ENCODE measurements at regions not wholly inside any gene's neighbourhood (a gene's known extent, or its start where the extent isn't known, plus 50 kb on each side); places are given as distances from the start of the nearest gene placed in this dataset.

DNA sequence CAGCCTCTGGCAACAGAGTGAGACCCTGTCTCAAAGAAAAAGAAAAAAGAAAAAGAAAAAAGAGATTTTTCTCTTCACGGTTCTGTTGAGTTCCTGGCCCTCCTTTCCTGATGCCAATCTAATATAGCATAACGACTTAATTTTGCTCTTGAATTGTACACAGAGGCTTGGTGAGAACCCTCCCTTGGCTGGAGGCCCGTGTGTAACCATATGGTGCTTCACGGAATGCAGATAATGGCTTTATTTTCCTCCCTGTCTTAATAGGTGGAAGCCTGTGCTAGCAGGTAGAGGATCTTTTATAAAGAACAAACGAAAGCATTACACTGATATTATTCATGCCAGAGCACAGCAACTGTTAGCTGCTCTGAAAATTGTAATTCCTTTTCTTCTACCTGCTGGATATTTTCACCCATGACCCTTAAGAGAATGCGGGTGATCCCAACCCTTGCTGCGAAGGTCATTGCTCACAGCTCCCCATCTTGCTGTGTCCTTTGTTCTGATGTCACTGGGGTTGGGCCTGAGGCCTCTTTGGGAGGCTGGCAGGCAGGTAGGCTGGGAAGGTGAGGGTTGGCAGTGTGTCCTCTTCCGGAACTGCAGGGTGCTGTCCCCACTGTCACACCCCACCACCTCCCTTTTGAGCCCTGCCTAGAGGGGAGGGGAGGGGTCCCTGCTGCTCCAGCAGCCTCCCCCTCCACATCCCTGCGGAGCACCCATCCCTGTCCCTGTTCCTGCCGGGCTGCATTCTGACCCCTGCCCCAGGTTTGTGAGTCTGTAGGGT, 83.8 kb upstream of the STOX2 start:
- no peaks in the 10 kb centered on the region for H3K4me1 Mint-ChIP-seq (ENCODE audit: low read depth)
- H3K36me3 Mint-ChIP-seq = no peaks in the 10 kb centered on the region
- DNase-seq = no peak
- no peaks in the 10 kb centered on the region for H3K9me3 Mint-ChIP-seq
- no peak overlapping the region for H3K27ac Mint-ChIP-seq
- peaks cover under 1% of the 10 kb centered on the region for H3K27me3 Mint-ChIP-seq
- H3K4me3 Mint-ChIP-seq = no peak overlapping the region
- intact Hi-C loops (cut with micrococcal nuclease) = no loop called here
- ChIA-PET POLR2A (no interaction called here), CTCF (no interaction called here)

- DNase-seq = no peak
- peaks cover 6% of the 10 kb centered on the region for H3K4me1 Mint-ChIP-seq (ENCODE audit: low read depth)
- H3K27ac Mint-ChIP-seq = no peak overlapping the region
- intact Hi-C loops (cut with micrococcal nuclease) = no loop called here
- no peak overlapping the region for H3K4me3 Mint-ChIP-seq
- H3K9me3 Mint-ChIP-seq = no peaks in the 10 kb centered on the region
- H3K36me3 Mint-ChIP-seq = no peaks in the 10 kb centered on the region
- CTCF ChIA-PET = interaction anchor here (0.6 kb wide), 1 partner anchor 20 kb away, joined by 3 read pairs; no protein-coding TSS in a partner anchor
- POLR2A ChIA-PET = no interaction called here
- H3K27me3 Mint-ChIP-seq = no peaks in the 10 kb centered on the region
Observed at GRCh38 chr4:183823434-183823833, 81.7 kb upstream of the STOX2 start.

GRCh38 chr4:183825346-183825745, 79.8 kb upstream of the STOX2 start:
- Mint-ChIP-seq H3K27me3 (no peaks in the 10 kb centered on the region), H3K4me3 (no peak overlapping the region), H3K27ac (no peak overlapping the region), H3K36me3 (no peaks in the 10 kb centered on the region), H3K4me1 (ENCODE audit: low read depth) (peaks cover 11% of the 10 kb centered on the region), H3K9me3 (no peaks in the 10 kb centered on the region)
- DNase-seq = no peak
- intact Hi-C loops (cut with micrococcal nuclease) = no loop called here
- CTCF ChIA-PET = interaction anchor here (1.1 kb wide), 1 partner anchor 15 kb away, joined by 3 read pairs; no protein-coding TSS in a partner anchor
- POLR2A ChIA-PET = no interaction called here

DNA sequence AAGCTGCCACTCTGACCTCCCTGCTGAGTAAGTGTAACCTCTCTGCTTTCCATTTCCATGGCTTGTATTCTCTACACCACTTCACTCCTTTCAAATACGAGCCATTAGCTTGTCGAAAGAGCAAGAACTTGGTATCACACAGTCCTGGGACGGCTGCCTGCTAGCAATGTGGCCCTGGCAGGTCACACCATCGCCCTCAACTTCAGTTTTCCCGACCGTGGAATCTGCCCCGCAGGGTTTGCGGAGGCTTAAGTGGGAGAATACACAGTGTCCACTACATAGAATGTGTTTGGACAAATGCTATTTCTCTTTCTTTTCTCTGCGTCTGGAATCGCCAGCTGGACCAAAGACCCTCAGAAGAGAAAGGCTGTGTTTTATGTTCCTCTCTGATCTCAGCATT, 78.6 kb upstream of the STOX2 start:
- H3K4me1 Mint-ChIP-seq (ENCODE audit: low read depth) = peaks cover 11% of the 10 kb centered on the region
- H3K9me3 Mint-ChIP-seq = no peaks in the 10 kb centered on the region
- no peak overlapping the region for H3K4me3 Mint-ChIP-seq
- DNase-seq = no peak
- ChIA-PET POLR2A (no interaction called here), CTCF (no interaction called here)
- no peak overlapping the region for H3K27ac Mint-ChIP-seq
- intact Hi-C loops (cut with micrococcal nuclease) = no loop called here
- no peaks in the 10 kb centered on the region for H3K27me3 Mint-ChIP-seq
- H3K36me3 Mint-ChIP-seq = no peaks in the 10 kb centered on the region

- DNase-seq = peak; percentile 16
- CTCF ChIA-PET = no interaction called here
- no peak overlapping the region for H3K4me3 Mint-ChIP-seq
- POLR2A ChIA-PET = no interaction called here
- intact Hi-C loops (cut with micrococcal nuclease) = no loop called here
- H3K36me3 Mint-ChIP-seq = no peaks in the 10 kb centered on the region
- peaks cover 11% of the 10 kb centered on the region for H3K4me1 Mint-ChIP-seq (ENCODE audit: low read depth)
- H3K9me3 Mint-ChIP-seq = no peaks in the 10 kb centered on the region
- H3K27ac Mint-ChIP-seq = no peak overlapping the region
- no peaks in the 10 kb centered on the region for H3K27me3 Mint-ChIP-seq
Observed at GRCh38 chr4:183828125-183828524, 77.0 kb upstream of the STOX2 start.

GRCh38 chr4:183828839-183829238, 76.3 kb upstream of the STOX2 start:
- CTCF ChIA-PET = no interaction called here
- POLR2A ChIA-PET = no interaction called here

DNA sequence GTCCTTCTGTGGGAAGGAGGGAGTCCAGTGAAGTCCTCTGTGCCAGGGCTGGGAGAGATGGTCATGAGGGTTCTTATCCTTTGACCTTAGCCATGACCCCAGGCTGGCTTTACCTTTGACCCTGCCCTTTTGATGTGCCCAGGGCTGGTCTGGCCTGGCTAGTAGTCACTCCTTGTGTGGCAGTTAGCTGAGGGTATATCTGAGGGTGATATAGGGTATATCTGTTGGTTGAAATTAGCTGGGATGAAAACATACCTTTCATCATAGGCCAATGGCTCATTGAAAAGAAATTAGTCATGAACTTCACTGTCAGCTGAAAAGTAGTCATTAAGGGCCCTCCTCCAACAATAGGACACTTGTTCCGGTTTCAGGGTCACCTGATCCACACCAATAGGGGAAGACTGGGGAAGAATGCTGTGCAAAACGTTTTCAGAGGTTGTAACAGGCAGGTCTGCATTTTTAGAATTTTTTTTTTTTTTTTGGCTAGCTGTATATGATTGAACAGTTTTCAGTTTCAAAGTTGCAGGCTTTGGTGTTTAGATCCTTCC, 74.6 kb upstream of the STOX2 start:
- H3K36me3 Mint-ChIP-seq = no peaks in the 10 kb centered on the region

More at GRCh38 chr4:183828839-183829238, 76.3 kb upstream of the STOX2 start:
- H3K27ac Mint-ChIP-seq = no peak overlapping the region
- H3K36me3 Mint-ChIP-seq = no peaks in the 10 kb centered on the region
- no peaks in the 10 kb centered on the region for H3K9me3 Mint-ChIP-seq
- no peak for DNase-seq
- H3K4me3 Mint-ChIP-seq = no peak overlapping the region
- intact Hi-C loops (cut with micrococcal nuclease) = no loop called here
- peaks cover 11% of the 10 kb centered on the region for H3K4me1 Mint-ChIP-seq (ENCODE audit: low read depth)
- H3K27me3 Mint-ChIP-seq = no peaks in the 10 kb centered on the region

GRCh38 chr4:183831026-183831446, 74.1 kb upstream of the STOX2 start:
- CTCF ChIA-PET = interaction anchor here (0.6 kb wide), 1 partner anchor 356 kb away, joined by 7 read pairs; no protein-coding TSS in a partner anchor
- no peaks in the 10 kb centered on the region for H3K9me3 Mint-ChIP-seq
- H3K27me3 Mint-ChIP-seq = peaks cover 2% of the 10 kb centered on the region
- POLR2A ChIA-PET = no interaction called here
- H3K4me3 Mint-ChIP-seq = no peak overlapping the region
- no peaks in the 10 kb centered on the region for H3K36me3 Mint-ChIP-seq
- peaks cover 11% of the 10 kb centered on the region for H3K4me1 Mint-ChIP-seq (ENCODE audit: low read depth)
- DNase-seq = no peak
- H3K27ac Mint-ChIP-seq = no peak overlapping the region
- intact Hi-C loops (cut with micrococcal nuclease) = no loop called here

More for the DNA sequence above, 74.6 kb upstream of the STOX2 start:
- ChIA-PET POLR2A (no interaction called here), CTCF (interaction anchor here (0.6 kb wide), 1 partner anchor 357 kb away, joined by 7 read pairs; no protein-coding TSS in a partner anchor)
- H3K4me1 Mint-ChIP-seq (ENCODE audit: low read depth) = peaks cover 11% of the 10 kb centered on the region
- no peaks in the 10 kb centered on the region for H3K9me3 Mint-ChIP-seq
- no peak for DNase-seq
- no peak overlapping the region for H3K4me3 Mint-ChIP-seq
- H3K27me3 Mint-ChIP-seq = no peaks in the 10 kb centered on the region
- intact Hi-C loops (cut with micrococcal nuclease) = no loop called here
- no peak overlapping the region for H3K27ac Mint-ChIP-seq

DNA sequence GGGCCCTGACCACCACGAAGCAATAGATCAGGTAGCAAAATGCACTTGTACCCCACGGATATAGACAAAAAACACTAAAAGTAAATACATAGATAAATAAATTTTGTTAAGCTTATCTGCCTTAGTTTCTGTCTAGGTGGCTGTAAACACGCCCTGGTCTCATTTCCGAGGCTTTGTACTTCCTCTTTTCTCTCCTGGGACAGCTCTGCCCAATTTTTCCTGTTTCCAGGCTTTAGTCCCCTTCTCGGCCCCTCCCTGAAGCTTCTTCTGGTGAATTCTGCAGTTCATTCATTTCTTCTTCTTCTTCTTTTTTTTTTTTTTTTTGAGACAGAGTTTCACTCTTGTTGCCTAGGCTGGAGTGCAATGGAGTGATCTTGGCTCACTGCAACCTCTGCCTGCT, 73.4 kb upstream of the STOX2 start:
- CTCF ChIA-PET = interaction anchor here (0.7 kb wide), 1 partner anchor 9 kb away, joined by 3 read pairs; no protein-coding TSS in a partner anchor
- no peaks in the 10 kb centered on the region for H3K9me3 Mint-ChIP-seq
- POLR2A ChIA-PET = no interaction called here

GRCh38 chr4:183832776-183833450, 72.2 kb upstream of the STOX2 start:
- H3K27ac Mint-ChIP-seq = no peak overlapping the region
- DNase-seq = no peak
- ChIA-PET POLR2A (no interaction called here), CTCF (no interaction called here)
- H3K9me3 Mint-ChIP-seq = no peaks in the 10 kb centered on the region
- no peaks in the 10 kb centered on the region for H3K36me3 Mint-ChIP-seq
- no peak overlapping the region for H3K4me3 Mint-ChIP-seq
- peaks cover 10% of the 10 kb centered on the region for H3K27me3 Mint-ChIP-seq
- peaks cover 10% of the 10 kb centered on the region for H3K4me1 Mint-ChIP-seq (ENCODE audit: low read depth)
- intact Hi-C loops (cut with micrococcal nuclease) = no loop called here

More for the DNA sequence above, 73.4 kb upstream of the STOX2 start:
- intact Hi-C loops (cut with micrococcal nuclease) = no loop called here
- Mint-ChIP-seq H3K27ac (no peak overlapping the region), H3K4me3 (no peak overlapping the region), H3K36me3 (no peaks in the 10 kb centered on the region), H3K4me1 (ENCODE audit: low read depth) (peaks cover 11% of the 10 kb centered on the region), H3K27me3 (peaks cover 7% of the 10 kb centered on the region)
- DNase-seq = no peak

GRCh38 chr4:183834252-183834651, 70.9 kb upstream of the STOX2 start:
- no peaks in the 10 kb centered on the region for H3K9me3 Mint-ChIP-seq
- no peak overlapping the region for H3K27ac Mint-ChIP-seq
- no peak for DNase-seq
- H3K4me1 Mint-ChIP-seq (ENCODE audit: low read depth) = peaks cover 2% of the 10 kb centered on the region
- peaks cover 14% of the 10 kb centered on the region for H3K27me3 Mint-ChIP-seq
- H3K4me3 Mint-ChIP-seq = no peak overlapping the region
- intact Hi-C loops (cut with micrococcal nuclease) = no loop called here
- POLR2A ChIA-PET = no interaction called here
- CTCF ChIA-PET = no interaction called here
- no peaks in the 10 kb centered on the region for H3K36me3 Mint-ChIP-seq

DNA sequence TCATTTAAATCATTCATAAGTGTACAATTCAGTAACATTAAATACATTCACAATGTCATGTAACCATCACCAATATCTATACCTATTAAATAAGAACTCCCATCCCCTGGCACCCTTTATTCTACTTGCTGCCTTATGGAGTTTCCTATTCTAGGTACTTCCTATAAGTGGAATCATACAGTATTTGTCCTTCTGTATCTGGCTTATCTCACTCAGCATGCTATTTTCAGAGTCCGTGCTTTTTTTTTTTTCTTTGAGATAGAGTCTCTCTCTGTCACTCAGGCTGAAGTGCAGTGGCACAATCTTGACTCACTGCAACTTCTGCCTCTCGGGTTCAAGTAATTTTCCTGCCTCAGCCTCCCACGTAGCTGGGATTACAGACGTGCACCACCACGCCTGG, 67.9 kb upstream of the STOX2 start:
- Mint-ChIP-seq H3K4me3 (no peak overlapping the region), H3K27me3 (peaks cover 16% of the 10 kb centered on the region), H3K9me3 (no peaks in the 10 kb centered on the region), H3K4me1 (ENCODE audit: low read depth) (no peaks in the 10 kb centered on the region), H3K27ac (no peak overlapping the region), H3K36me3 (no peaks in the 10 kb centered on the region)
- CTCF ChIA-PET = no interaction called here
- no peak for DNase-seq
- intact Hi-C loops (cut with micrococcal nuclease) = no loop called here
- POLR2A ChIA-PET = no interaction called here

Measured in activated CD4-positive, alpha-beta memory T cell treated with anti-CD3 and anti-CD28 coated beads for 36 hours (primary cell).